NB4 (cell line): ENCODE measurements at regions not wholly inside any gene's neighbourhood (a gene's known extent, or its start where the extent isn't known, plus 50 kb on each side); places are given as distances from the start of the nearest gene placed in this dataset.

Experiments used
- CTCF ChIP-seq: IDR thresholded peaks from one replicate; pipeline ENCODE4 v1.5.1; 2012; ENCODE audit warnings: low read depth, low read length
- MYC ChIP-seq: IDR thresholded peaks from 2 replicates; pipeline ENCODE4 v1.6.1; 2011; ENCODE audit warnings: low read depth, low read length
- POLR2A ChIP-seq: IDR thresholded peaks from 2 replicates; pipeline ENCODE4 v1.6.1; 2011; ENCODE audit warnings: mild to moderate bottlenecking; ENCODE audit not compliant: insufficient read length; ENCODE audit errors: extremely low read depth

- no peak for TF ChIP-seq CTCF
- TF ChIP-seq POLR2A: no peak
- no peak for TF ChIP-seq MYC
Observed at GRCh38 chr5:73323466-73323865, 125.1 kb downstream of the FOXD1 start.
